NCI-H1417 (cell line): ENCODE measurements at regions not wholly inside any gene's neighbourhood (a gene's known extent, or its start where the extent isn't known, plus 50 kb on each side); places are given as distances from the start of the nearest gene placed in this dataset.

Source experiments
- DNase-seq, 3 experiments: peaks; one replicate each; lab custom pipeline; 2025; lab: John Stamatoyannopoulos, UW

DNA sequence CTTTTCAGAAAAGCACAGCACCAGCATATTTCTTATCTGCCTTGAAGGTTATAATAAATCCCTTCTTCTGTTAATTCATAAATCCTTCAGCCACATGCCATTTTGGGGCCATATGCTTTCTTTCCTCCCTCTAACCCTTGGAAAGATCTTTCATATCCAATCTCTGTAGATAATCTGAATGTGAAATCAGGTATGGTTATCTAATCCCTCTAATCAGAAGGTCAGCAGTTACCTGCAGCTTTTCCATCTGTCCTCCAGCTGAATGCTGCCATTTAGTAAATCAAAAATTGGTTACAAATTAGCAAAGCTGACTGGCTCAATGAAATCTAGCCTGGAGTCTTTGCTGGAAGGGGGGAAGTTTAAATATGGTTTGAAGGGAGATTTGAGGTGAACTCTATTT, 230.5 kb downstream of the PIK3C3 start:
- no peak for DNase-seq

GRCh38 chr18:42187611-42188380, 232.8 kb downstream of the PIK3C3 start:
- no peak for DNase-seq

DNA sequence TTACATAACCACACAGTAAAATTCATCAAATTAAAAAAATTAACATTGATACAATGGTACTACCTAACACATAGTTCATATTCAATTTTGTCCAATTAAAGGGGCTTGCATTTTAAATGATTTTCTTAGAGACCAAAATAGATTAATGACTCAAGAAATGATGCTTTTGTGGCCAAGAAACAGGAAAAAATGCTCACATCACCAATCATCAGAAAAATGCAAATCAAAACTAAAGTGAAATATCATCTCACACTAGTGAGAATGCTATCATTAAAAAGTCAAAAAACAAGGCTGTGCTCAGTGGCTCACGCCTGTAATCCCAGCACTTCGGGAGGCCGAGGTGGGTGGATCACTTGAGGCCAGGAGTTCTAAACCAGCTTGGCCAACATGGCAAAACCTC, 235.6 kb downstream of the PIK3C3 start:
- DNase-seq = no peak

DNA sequence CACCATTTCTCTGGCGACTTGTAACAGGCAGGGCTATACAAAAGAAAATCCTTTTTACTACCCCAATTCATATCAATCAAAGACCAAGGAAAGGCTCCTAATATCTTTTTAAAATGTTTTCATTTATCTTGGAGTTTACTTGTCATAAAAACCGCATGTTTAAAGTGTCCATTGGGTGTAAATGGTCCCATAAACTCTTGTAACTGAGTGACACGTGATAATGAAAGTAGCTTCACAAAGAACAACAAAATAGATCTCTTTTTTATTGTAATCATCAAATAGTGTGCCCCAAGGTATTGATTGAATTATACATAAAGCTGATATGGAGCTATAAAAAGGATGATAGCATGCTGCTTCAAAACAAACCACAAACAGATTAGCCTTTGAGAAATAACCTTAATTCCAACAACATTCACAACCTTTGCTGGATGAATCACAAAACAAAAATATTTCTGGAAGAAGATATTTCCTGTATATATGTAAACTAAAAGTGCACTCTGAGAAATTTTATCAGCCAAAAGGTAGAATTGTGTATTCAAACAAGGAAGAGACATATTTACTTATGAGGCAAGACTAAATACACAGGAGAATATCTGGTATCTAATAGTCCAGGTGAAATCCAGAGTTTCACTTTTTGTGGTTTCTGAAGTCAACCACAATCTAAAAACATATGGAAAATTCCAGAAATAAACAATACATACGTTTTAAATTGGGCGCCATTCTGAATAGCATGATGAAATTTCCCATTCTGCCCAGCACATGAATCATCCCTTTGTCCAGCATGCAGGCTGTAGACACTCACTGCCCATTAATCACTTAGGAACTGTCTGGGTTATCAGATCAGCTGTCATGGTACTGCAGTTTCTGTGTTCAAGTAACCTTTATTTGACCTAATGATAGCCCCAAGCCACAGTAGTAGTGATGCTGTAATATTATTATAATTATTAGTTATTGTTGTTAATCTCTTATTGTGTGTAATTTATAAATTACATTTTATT, 237.5 kb downstream of the PIK3C3 start:
- peak in 2 of 3 experiments; percentile 16 to 79 for DNase-seq

- DNase-seq = no peak
Measured at GRCh38 chr18:42196651-42197050, 241.6 kb downstream of the PIK3C3 start.

DNA sequence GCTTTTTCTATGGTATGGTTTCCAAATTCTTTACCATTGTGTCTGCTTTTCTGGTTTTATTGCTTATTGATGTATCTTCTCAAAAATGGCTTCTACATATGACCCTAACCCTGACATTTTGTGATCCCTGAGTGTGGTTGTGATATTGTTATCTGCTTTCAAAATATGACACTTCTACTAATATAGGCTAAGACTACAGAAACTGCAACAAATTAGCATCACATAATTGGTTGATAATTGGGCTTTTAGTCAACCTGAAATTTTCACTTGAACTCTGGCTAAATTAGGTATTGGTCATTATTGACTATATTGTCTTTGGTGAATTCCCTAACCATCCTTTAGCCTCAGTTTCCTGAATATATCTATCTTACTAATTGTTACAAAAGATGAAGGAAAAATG, 246.1 kb downstream of the PIK3C3 start:
- no peak for DNase-seq

DNA sequence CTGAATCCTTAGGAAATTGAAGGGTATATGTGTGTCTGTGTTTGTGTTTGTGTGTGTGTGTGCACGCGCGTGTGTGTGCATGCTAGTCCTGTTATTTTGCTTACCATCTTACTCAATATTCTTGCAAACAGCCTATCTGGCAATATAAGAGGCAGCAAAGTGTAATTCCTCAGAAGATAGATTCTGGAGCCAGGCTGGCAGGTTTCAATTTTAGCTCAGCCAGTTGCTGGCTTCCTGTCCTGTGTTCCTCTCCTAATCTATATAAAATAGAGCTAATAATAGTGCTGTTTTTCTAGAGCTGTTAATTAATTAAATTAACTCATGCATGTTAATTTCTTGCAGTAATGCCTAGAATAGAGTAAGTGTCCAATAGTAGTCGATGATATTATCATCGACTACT, 256.2 kb downstream of the PIK3C3 start:
- no peak for DNase-seq

- DNase-seq = no peak
Measured at GRCh38 chr18:42222557-42222956, 267.5 kb downstream of the PIK3C3 start.

GRCh38 chr18:42228581-42228980, 273.5 kb downstream of the PIK3C3 start:
- no peak for DNase-seq

DNA sequence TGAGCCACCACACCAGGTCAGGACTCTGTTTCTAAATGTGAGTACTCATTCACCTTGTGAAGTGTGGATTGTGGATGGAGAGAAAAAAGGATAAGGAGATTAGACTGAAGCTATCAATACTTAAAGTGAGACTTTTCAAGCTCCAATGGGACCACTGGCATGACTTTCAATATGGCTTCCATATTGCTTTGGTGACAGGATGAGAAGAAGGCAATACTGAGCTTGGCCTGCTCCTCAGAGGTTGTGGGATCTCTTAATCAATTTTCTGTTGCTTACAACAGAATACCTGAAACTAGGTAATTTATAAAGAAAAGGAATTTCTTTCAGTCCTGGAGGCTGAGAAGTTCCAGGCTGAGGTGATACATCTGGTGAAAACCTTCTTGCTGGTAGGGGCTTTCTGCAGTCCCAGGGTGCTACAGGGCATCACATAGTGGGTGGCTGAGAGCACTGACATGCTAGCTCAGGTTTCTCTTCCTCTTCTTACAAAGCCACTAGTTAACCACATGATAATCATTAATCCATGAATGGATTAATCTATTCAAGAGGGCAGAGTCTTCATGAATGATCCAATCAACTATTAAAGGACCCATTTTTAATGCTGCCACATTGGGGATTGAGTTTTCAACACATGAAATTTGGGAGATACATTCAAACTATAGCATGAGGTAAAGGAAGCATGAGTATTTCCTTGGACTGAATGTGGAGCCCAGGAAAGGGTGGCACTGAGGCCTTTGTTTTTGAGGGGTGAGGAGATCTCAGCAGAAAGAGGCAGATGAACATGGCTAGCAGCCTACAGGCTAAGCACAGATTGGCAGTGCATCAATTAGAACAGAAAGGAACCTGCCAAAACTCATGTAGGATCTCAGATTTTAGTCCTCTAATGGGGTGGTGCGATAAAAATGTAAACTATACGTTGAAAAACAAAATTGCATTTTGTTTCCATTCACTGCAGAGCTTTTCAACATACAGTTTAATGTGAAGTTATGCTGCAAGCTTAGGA, 274.5 kb downstream of the PIK3C3 start:
- DNase-seq = no peak

DNA sequence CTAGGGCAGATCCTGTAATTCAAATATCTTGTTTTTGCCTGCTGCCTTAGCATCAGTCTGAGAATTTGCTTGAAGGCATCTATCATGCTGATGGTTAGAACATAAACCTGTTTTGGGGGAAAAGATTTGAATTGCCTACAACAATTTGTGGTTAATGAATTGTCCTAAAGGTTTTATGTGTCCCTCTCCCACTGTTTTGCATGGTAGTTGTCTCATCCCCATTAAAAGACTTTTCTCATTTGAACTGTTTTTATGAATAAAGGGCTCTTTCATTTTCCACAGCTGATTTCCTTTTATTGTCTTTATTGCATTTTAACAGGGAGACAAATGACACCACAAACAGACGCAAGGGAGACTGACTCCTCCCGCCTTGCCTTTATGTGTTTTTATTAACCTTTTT, 275.6 kb downstream of the PIK3C3 start:
- peak in 2 of 3 experiments; percentile 6 to 21 for DNase-seq

DNA sequence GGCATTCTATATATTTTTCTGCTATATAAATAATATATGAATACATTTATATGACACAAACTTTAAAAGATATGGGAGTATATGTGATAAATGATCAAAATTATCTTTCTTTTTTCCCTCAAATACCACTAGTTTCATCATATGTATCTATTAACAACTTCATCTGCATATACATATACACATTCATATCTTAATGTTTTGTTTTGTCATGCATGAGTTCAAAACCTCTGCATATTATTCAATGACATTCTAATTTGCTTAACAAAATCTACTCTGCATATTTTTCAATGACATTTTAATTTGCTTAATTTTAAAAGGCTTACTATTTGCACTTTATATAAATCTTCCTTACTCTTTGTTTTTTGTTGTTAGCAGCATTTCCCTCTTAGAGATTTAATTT, 276.2 kb downstream of the PIK3C3 start:
- DNase-seq = no peak

DNA sequence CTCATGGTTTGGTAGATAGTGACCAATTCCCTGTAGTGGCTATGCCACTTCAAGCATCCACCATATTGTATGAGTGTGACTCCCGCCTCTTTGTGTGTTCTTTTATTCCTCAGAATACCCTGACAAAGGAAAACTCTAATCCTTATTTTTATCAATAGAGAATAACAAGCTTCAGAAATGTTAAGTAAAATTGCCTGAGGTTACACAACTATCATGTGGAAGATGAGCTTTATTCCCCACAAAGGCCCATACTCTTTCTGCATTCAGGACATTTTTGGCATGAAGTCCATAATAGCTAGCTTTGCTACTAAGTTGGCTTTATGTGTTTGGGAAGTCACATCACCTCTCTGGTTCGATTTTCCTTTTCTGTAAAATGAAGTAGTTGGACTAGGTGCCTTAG, 276.8 kb downstream of the PIK3C3 start:
- DNase-seq = no peak

DNA sequence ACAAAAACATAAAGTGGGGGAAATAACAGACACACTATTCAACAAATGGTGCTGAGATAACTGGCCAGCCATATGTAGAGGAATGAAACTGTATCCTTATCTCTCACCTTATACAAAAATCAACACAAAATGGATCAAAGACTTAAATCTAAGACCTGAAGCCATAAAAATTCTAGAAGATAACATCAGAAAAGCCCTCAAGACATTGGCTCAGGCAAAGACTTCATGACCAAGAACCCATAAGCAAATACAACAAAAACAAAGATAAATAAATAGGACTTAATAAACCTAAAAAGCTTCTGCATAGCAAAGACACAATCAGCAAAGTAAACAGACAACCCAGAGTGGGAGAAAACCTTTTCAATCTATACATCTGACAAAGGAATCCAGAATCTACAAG, 278.9 kb downstream of the PIK3C3 start:
- DNase-seq = no peak

DNA sequence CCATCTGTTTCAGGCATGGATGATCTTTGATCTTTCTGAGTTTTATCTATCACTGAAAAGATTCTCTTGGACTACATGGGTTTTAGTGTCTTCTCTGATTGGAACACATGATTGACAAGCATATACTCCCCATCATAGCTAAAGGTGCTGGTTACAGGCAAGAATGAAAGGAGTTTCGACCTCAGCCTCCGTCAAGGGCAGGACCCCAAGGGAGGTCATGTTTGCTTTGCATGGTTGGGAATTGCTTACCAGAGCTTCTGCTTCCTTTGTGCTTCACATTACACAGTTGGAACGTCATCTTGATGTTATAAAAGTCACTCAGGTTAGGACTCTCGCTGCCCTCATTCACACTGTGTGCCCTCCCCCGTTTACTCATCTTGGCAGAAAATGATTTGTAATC, 287.7 kb downstream of the PIK3C3 start:
- no peak for DNase-seq

- DNase-seq = no peak
Measured at GRCh38 chr18:42245137-42245536, 290.1 kb downstream of the PIK3C3 start.

- peak in 1 of 3 experiments; percentile 17 for DNase-seq
Measured at GRCh38 chr18:42255908-42256765, 301.1 kb downstream of the PIK3C3 start.

- no peak for DNase-seq
Measured at GRCh38 chr18:42258301-42258965, 303.4 kb downstream of the PIK3C3 start.

GRCh38 chr18:42261731-42262130, 306.7 kb downstream of the PIK3C3 start:
- no peak for DNase-seq

- DNase-seq = no peak
Measured at GRCh38 chr18:42264497-42264896, 309.5 kb downstream of the PIK3C3 start.
